Hypothalamus (tissue), 51 donors: ENCODE measurements at regions not wholly inside any gene's neighbourhood (a gene's known extent, or its start where the extent isn't known, plus 50 kb on each side); places are given as distances from the start of the nearest gene placed in this dataset.
"Not testable (repeated sequence)": the region's sequence is repeated elsewhere in the genome, so short reads cannot be mapped to it uniquely, and the experiment has no call there.

Source experiments
- DNase-seq, 51 donors: peaks; one replicate each; lab custom pipeline; 2025; lab: John Stamatoyannopoulos, UW

GRCh38 chr2:136298631-136299030 lies 180.7 kb upstream of the CXCR4 start:
- no peak for DNase-seq

- no peak for DNase-seq
Observed at GRCh38 chr2:136297994-136298393, 180.0 kb upstream of the CXCR4 start.

- no peak for DNase-seq
Observed at GRCh38 chr2:136297312-136297711, 179.4 kb upstream of the CXCR4 start.

GRCh38 chr2:136295168-136295567 lies 177.2 kb upstream of the CXCR4 start:
- DNase-seq: no peak

GRCh38 chr2:136291871-136292270 lies 173.9 kb upstream of the CXCR4 start:
- DNase-seq: no peak

GRCh38 chr2:136290326-136290725 lies 172.4 kb upstream of the CXCR4 start:
- no peak for DNase-seq

GRCh38 chr2:136288249-136288648 lies 170.3 kb upstream of the CXCR4 start:
- DNase-seq: no peak

- no peak for DNase-seq
Observed at GRCh38 chr2:136286423-136286822, 168.5 kb upstream of the CXCR4 start.

- no peak for DNase-seq
Observed at GRCh38 chr2:136284226-136285119, 166.5 kb upstream of the CXCR4 start.

GRCh38 chr2:136282251-136282650 lies 164.3 kb upstream of the CXCR4 start:
- no peak for DNase-seq

GRCh38 chr2:136281281-136282114 lies 163.5 kb upstream of the CXCR4 start:
- no peak for DNase-seq

GRCh38 chr2:136266346-136266745 lies 148.4 kb upstream of the CXCR4 start:
- not testable (repeated sequence) for DNase-seq

GRCh38 chr2:136259551-136259950 lies 141.6 kb upstream of the CXCR4 start:
- no peak for DNase-seq

GRCh38 chr2:136257893-136258292 lies 139.9 kb upstream of the CXCR4 start:
- no peak for DNase-seq

GRCh38 chr2:136255648-136256461 lies 137.9 kb upstream of the CXCR4 start:
- no peak for DNase-seq

GRCh38 chr2:136255127-136255526 lies 137.2 kb upstream of the CXCR4 start:
- no peak for DNase-seq

- no peak for DNase-seq
Observed at GRCh38 chr2:136254681-136255080, 136.7 kb upstream of the CXCR4 start.

GRCh38 chr2:136253288-136254004 lies 135.5 kb upstream of the CXCR4 start:
- peak in 12 of 51 donors; percentile 10 to 35 (median 17) for DNase-seq

- no peak for DNase-seq
Observed at GRCh38 chr2:136251885-136252585, 134.1 kb upstream of the CXCR4 start.
